Activated naive CD8-positive, alpha-beta T cell treated with anti-CD3 and anti-CD28 coated beads for 36 hours (primary cell): ENCODE measurements at regions not wholly inside any gene's neighbourhood (a gene's known extent, or its start where the extent isn't known, plus 50 kb on each side); places are given as distances from the start of the nearest gene placed in this dataset.

Source experiments
- DNase-seq: peaks from one replicate; pipeline ENCODE4 v3.0.0; 2021
- H3K27ac Mint-ChIP-seq: one replicate; pipeline ENCODE4 v1.8.0; 2022; ENCODE audit warnings: mild to moderate bottlenecking, moderate library complexity, mixed read lengths
- H3K27me3 Mint-ChIP-seq: one replicate; pipeline ENCODE4 v1.8.0; 2022; ENCODE audit warnings: mild to moderate bottlenecking, mixed read lengths
- H3K36me3 Mint-ChIP-seq: one replicate; pipeline ENCODE4 v1.8.0; 2021; ENCODE audit warnings: mild to moderate bottlenecking, mixed read lengths
- H3K4me1 Mint-ChIP-seq: one replicate; pipeline ENCODE4 v1.8.0; 2021; ENCODE audit warnings: mixed read lengths
- H3K4me3 Mint-ChIP-seq: one replicate; pipeline ENCODE4 v1.8.0; 2022; ENCODE audit warnings: mild to moderate bottlenecking, moderate library complexity, mixed read lengths
- H3K9me3 Mint-ChIP-seq: one replicate; pipeline ENCODE4 v1.8.0; 2022; ENCODE audit warnings: mixed read lengths

DNA sequence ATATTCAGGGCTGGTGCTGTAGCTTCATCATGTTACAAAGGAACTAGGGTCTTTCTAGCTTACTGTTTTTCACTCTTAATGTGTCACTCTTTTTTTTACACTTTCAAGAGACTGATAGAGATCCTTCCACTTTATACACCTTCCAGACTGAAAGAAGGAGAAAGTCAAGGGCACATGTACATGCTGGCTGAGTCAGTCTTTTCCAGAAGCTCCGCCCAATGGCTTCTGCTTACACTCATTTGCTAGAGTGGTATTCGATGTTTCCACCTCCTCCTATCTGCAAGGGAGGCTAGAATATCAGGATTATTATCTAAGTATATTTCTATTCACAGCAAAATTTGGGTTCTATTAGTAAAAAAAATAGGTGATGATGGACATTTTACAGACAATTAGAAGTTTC is 325.8 kb upstream of the OR4E1 start:
- no peak for DNase-seq
- H3K27me3 Mint-ChIP-seq, result no peaks in the 10 kb centered on the region
- H3K4me3 Mint-ChIP-seq, result peak overlapping the region; percentile 88
- no peaks in the 10 kb centered on the region for H3K9me3 Mint-ChIP-seq
- peaks cover 14% of the 10 kb centered on the region for H3K4me1 Mint-ChIP-seq
- peaks cover 9% of the 10 kb centered on the region for H3K36me3 Mint-ChIP-seq
- H3K27ac Mint-ChIP-seq, result peak overlapping the region; percentile 94

DNA sequence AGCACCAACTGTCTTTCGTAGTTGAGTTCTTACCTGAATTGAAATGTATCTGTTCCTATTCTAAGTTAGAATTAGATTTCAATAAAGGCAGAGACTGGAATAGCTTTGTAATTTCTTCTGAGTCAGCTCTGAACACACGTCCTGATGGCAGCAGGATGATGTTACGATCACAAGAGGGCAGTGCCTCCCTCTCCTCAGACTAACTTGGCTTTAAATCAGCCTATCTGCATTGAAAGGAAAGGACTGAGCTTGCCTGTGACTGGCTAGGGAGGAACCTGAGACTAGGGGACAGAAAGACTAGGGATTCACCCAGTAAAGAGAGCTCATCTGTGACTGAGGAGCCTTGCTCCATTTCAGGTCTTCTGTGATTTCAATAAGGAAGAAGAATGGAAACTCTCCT is 323.7 kb upstream of the OR4E1 start:
- peak overlapping the region; percentile 88 for H3K4me3 Mint-ChIP-seq
- no peaks in the 10 kb centered on the region for H3K27me3 Mint-ChIP-seq
- peak overlapping the region; percentile 94 for H3K27ac Mint-ChIP-seq
- H3K9me3 Mint-ChIP-seq, result no peaks in the 10 kb centered on the region
- peaks cover 11% of the 10 kb centered on the region for H3K4me1 Mint-ChIP-seq
- H3K36me3 Mint-ChIP-seq, result peaks cover 9% of the 10 kb centered on the region
- DNase-seq, result no peak

DNA sequence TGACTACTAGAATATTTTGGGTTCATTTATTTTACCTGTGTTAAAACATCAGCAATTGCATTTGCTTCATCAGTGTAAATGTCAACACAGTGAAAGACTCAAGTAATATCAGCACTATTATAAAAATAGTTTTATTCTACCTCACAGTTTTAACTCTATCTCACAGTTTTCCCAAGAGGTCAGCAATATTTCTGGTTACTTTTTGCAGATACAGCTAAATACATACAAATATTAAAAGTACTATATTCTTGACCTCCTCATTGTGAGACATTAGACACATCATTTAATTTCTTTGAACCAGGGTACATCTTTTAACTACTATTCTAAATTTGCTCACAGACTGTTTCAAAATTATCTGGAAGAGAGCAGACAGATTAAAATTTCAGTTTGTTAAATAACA is 321.7 kb upstream of the OR4E1 start:
- Mint-ChIP-seq H3K9me3 (no peaks in the 10 kb centered on the region), H3K4me3 (no peak overlapping the region), H3K27me3 (no peaks in the 10 kb centered on the region), H3K36me3 (peaks cover 7% of the 10 kb centered on the region), H3K4me1 (peaks cover 10% of the 10 kb centered on the region), H3K27ac (peak overlapping the region; percentile 94)
- no peak for DNase-seq

DNA sequence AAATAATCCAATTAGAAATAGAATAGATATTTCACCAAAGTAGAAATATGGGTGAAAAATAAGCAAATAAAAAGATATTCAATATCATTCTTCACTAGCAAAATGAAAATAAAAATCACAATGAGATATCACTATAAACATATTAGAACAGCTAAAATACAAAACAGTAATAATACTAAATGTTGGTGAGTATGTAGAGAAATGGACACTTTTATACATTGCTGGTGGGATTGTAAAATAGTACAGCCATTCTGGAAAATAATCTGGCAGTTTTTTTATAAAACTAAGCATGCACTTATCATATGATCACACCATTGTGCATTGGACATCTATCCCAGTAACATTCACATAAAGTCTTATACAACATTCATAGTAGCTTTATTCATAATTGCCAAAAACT is 320.2 kb upstream of the OR4E1 start:
- Mint-ChIP-seq H3K27ac (peak overlapping the region; percentile 7), H3K36me3 (peaks cover 5% of the 10 kb centered on the region), H3K27me3 (no peaks in the 10 kb centered on the region), H3K4me3 (no peak overlapping the region), H3K9me3 (no peaks in the 10 kb centered on the region), H3K4me1 (peaks cover 10% of the 10 kb centered on the region)
- no peak for DNase-seq

DNA sequence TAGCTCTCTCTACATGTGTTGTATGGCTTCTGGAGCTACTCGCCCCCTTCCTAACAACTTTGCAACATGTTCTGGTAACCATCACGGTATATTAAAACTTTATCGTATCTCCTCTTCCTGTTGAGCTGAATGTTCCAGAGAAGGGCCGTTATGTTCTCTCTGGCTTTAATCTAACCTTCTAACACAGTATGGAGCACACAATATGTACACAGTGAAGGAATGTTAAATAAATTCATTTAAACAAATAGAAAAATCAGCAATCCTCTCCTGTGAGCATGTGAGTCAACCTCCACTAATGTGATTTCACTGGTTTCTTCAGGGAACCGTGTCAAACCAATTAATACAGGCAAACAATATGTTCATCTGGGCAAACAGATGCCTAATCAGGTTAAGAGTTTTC is 319.5 kb upstream of the OR4E1 start:
- Mint-ChIP-seq H3K9me3 (no peaks in the 10 kb centered on the region), H3K27me3 (no peaks in the 10 kb centered on the region), H3K27ac (peak overlapping the region; percentile 56), H3K4me1 (peaks cover 16% of the 10 kb centered on the region), H3K36me3 (peaks cover 5% of the 10 kb centered on the region), H3K4me3 (peak overlapping the region; percentile 15)
- no peak for DNase-seq

DNA sequence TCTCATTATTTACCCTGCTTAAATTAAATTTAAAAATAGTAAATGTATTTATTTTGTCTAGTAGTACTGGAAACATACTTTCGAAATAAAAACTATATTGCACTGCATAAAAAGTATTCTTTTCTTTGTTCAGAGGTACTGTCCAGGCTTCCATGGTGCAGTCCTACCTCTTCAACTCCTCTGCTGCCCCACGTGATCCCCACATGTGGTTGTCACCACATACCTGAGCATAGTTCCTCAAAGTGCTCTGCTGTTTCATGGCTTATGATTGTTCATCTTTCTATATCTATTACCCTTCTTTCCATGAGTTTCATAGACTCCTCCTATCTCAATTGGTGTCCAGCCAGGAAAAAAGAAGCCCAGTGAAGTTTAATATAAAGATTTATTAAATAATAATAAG is 317.5 kb upstream of the OR4E1 start:
- Mint-ChIP-seq H3K4me1 (peaks cover 13% of the 10 kb centered on the region), H3K36me3 (no peaks in the 10 kb centered on the region), H3K9me3 (no peaks in the 10 kb centered on the region), H3K27ac (peak overlapping the region; percentile 72), H3K4me3 (peak overlapping the region; percentile 63), H3K27me3 (no peaks in the 10 kb centered on the region)
- no peak for DNase-seq

DNA sequence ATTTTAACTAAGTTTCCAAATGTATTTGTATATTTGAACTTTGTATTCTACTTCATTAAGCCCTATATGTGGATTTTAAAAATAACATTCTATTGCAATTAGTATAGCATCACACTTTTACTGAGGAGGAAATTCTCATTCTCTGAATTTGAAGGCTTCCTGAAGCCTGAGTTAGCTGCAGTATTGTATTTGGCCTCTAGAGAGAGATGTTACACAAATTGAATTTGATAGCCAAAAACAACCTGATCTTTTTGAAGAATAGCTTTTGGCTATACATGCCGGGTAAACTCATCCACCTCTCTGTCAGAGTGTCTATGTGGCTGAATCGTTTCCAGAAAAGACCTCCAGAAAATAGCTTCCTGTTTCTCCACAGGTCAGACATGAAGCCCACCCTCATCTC is 316.5 kb upstream of the OR4E1 start:
- no peaks in the 10 kb centered on the region for H3K36me3 Mint-ChIP-seq
- peaks cover 15% of the 10 kb centered on the region for H3K4me1 Mint-ChIP-seq
- peak overlapping the region; percentile 71 for H3K27ac Mint-ChIP-seq
- peak overlapping the region; percentile 72 for H3K4me3 Mint-ChIP-seq
- DNase-seq, result no peak
- H3K9me3 Mint-ChIP-seq, result no peaks in the 10 kb centered on the region
- no peaks in the 10 kb centered on the region for H3K27me3 Mint-ChIP-seq

DNA sequence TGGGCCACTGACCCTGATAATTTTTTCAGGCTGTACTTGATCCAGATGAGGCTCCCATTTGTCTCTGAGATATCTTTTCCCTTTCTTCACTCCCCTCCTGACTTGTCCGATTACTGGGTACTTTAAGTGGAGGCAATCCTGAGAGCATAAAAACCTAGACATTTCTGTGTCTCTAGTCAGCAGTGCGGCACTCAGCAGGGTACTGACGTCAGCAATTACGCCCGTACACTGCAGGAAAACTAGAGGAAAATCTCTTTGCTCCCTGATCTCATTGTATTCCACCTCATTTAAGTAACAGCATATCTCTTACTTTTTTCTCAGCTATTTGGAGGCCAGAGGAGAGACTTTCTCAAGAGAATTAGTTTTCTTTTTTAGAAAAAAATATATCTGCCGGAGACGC is 315.5 kb upstream of the OR4E1 start:
- no peak for DNase-seq
- Mint-ChIP-seq H3K27ac (peak overlapping the region; percentile 77), H3K4me1 (peaks cover 15% of the 10 kb centered on the region), H3K27me3 (no peaks in the 10 kb centered on the region), H3K9me3 (no peaks in the 10 kb centered on the region), H3K36me3 (no peaks in the 10 kb centered on the region), H3K4me3 (peak overlapping the region; percentile 32)

DNA sequence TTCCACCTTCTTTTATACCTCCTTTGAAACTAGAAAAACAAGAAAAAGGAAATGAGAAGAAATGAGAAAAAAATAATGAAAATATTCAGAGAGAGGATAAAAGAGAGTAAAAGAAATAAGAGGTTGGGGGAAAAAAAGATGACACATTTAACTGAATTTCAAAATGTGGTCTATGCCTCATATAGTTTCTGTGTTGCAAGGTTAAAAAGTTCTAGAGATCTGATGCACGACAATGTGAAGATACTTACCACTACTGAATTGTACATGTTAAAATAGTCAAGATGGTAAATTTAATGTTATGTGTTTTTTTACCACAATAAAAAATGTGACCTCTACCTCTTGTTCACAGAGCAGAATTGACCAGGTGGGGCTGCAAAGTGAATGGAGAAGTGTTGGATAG is 314.8 kb upstream of the OR4E1 start:
- Mint-ChIP-seq H3K9me3 (no peaks in the 10 kb centered on the region), H3K27me3 (no peaks in the 10 kb centered on the region), H3K4me1 (peaks cover 15% of the 10 kb centered on the region), H3K4me3 (peak overlapping the region; percentile 50), H3K36me3 (no peaks in the 10 kb centered on the region), H3K27ac (peak overlapping the region; percentile 90)
- no peak for DNase-seq

DNA sequence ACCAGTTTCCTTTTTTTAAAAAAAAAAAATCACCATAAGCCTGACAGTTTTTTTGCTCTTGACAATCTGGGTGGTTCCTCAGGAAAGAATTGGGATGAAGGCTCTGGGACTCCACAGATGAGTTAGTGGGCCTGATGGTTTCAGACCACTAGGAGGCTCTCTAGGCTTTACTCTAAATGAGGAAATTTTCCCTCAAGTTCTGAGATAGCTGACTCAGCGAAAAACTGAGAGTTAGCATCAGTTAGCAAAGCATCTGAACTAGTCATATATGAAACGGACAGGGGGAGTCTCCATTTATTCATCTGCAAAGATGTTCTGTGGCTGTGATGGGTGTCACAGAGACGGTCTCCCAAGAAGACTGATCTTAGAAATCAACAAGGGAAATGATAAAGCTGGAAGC is 314.3 kb upstream of the OR4E1 start:
- H3K36me3 Mint-ChIP-seq, result no peaks in the 10 kb centered on the region

DNA sequence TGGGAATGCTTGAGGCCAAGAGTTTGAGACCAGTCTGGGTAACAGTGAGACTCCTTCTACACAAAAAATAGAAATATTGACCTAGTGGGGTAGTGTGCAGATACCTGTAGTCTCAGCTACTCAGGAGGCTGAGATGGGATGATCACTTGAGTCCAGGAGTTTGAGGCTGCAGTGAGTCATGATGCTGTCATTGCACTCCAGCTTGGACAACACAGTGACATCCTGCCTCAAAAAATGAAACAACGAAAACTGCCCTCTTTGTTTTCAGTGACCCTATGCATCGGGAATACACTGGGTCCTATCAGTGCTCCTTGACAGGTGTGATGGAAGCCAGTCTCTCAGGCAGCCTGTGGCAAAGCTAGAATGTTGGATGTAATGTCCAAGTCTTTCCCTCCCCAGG is 311.5 kb upstream of the OR4E1 start:
- no peak for DNase-seq
- H3K4me1 Mint-ChIP-seq, result peaks cover 12% of the 10 kb centered on the region
- H3K27me3 Mint-ChIP-seq, result no peaks in the 10 kb centered on the region
- H3K9me3 Mint-ChIP-seq, result no peaks in the 10 kb centered on the region
- H3K27ac Mint-ChIP-seq, result no peak overlapping the region
- H3K36me3 Mint-ChIP-seq, result no peaks in the 10 kb centered on the region
- H3K4me3 Mint-ChIP-seq, result no peak overlapping the region

More for the DNA sequence above, 314.3 kb upstream of the OR4E1 start:
- Mint-ChIP-seq H3K4me3 (peak overlapping the region; percentile 50), H3K9me3 (no peaks in the 10 kb centered on the region), H3K27ac (peak overlapping the region; percentile 90), H3K27me3 (no peaks in the 10 kb centered on the region), H3K4me1 (peaks cover 15% of the 10 kb centered on the region)
- DNase-seq, result no peak

DNA sequence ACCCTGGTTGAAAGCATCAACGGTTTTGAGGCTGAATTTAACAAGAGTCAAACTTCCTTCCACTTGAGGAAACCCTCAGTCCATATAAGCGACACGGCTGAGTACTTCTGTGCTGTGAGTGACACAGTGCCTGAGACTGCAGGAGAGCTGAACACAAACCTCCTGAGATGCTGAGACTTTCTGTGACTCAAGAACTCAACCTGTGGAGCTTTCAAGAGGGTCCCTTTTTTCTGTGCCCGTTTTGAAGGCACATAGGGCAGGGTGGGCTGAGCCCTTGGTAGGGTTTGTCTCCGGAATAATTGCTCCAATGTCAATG is 305.3 kb upstream of the OR4E1 start:
- Mint-ChIP-seq H3K4me1 (peaks cover 6% of the 10 kb centered on the region), H3K9me3 (no peaks in the 10 kb centered on the region), H3K27me3 (no peaks in the 10 kb centered on the region), H3K36me3 (no peaks in the 10 kb centered on the region), H3K27ac (peak overlapping the region; percentile 66), H3K4me3 (peak overlapping the region; percentile 76)
- DNase-seq, result no peak

DNA sequence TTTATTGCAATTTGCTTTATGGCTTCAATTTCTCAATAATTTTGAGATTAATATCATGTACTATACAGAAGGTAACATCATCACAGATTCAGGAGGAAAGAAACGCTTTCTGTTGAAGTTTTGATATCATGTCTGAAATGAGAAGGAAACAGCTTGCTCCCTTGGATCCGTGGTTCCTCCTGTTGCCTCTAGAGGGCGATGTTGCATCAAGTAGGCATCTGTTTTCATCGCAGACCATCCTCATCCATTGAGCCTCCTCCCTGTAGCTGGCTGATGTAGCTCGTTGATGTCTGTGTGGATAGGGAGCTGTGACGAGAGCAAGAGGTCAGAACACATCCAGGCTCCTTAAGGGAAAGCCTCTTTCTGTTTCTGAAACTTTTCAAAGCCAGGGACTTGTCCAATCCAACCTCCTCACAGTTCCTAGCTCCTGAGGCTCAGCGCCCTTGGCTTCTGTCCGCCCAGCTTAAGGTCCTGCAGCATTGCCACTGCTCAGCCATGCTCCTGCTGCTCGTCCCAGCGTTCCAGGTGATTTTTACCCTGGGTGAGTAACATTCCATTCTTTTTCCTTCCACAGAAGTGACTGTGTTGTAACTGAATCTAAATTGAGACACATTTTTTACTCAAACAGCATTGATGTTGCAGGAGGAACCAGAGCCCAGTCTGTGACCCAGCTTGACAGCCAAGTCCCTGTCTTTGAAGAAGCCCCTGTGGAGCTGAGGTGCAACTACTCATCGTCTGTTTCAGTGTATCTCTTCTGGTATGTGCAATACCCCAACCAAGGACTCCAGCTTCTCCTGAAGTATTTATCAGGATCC is 304.8 kb upstream of the OR4E1 start:
- peak; percentile 38 for DNase-seq
- Mint-ChIP-seq H3K4me3 (peak overlapping the region; percentile 76), H3K27ac (peak overlapping the region; percentile 66), H3K36me3 (no peaks in the 10 kb centered on the region), H3K9me3 (no peaks in the 10 kb centered on the region), H3K27me3 (no peaks in the 10 kb centered on the region), H3K4me1 (peaks cover 6% of the 10 kb centered on the region)

DNA sequence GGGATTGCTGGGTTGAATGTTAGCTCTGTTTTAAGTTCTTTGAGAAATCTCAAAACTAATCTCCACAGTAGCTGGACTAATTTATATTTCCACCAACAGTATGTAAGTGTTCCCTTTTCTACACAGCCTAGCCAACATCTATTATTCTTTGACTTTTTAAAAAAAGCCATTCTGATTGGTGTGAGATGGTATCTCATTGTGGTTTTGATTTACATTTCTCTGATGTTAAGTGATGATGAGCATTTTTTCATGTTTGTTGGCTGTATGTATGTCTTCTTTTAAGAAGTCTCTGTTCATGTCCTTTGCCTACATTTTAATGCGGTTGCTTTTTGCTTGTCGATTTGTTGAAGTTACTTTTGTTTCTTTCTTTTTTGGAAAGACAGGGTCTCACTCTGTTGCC is 301.1 kb upstream of the OR4E1 start:
- H3K36me3 Mint-ChIP-seq, result no peaks in the 10 kb centered on the region
- no peak for DNase-seq
- peaks cover 8% of the 10 kb centered on the region for H3K4me1 Mint-ChIP-seq
- H3K27me3 Mint-ChIP-seq, result no peaks in the 10 kb centered on the region
- H3K27ac Mint-ChIP-seq, result no peak overlapping the region
- no peaks in the 10 kb centered on the region for H3K9me3 Mint-ChIP-seq
- H3K4me3 Mint-ChIP-seq, result no peak overlapping the region

DNA sequence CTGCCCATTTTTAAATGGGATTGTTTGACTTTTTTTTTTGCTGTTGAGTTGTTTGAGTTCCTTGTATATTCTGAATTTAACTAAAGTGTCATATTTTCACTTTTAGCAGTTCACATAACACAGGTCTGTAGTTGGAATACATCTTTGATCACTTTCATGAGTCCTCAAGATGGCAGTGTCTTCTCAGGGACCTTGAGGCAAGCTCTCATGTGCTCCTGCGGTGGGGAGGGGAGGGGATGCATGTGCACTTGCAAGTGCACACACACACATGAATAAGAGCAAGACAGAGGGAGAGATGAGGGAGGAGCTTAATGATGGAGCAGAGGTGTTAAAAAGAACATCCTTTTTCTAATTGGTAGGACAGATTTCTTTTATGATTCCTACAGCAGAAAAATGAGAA is 291.4 kb upstream of the OR4E1 start:
- peak overlapping the region; percentile 46 for H3K4me3 Mint-ChIP-seq
- H3K36me3 Mint-ChIP-seq, result no peaks in the 10 kb centered on the region
- peak overlapping the region; percentile 79 for H3K27ac Mint-ChIP-seq
- peaks cover 10% of the 10 kb centered on the region for H3K4me1 Mint-ChIP-seq
- H3K27me3 Mint-ChIP-seq, result no peaks in the 10 kb centered on the region
- H3K9me3 Mint-ChIP-seq, result no peaks in the 10 kb centered on the region
- peak; percentile 42 for DNase-seq

DNA sequence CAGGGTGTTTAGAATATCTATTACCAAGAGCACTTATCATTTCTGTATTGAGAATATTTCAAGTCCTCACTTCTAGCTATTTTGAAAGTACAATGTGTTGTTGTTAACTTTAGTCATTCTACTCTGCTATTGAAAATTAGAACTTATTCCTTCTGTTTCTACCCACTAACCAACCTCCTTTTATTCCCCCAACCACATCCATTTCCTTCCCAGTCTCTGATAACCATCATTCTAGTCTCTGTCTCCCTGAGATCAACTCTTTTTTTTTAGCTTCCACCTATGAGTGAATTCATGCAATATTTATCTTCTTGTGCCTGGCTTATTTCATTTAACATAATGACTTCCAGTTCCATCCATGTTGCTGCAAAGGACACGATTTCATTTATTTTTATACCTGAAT is 290.6 kb upstream of the OR4E1 start:
- H3K9me3 Mint-ChIP-seq, result no peaks in the 10 kb centered on the region
- no peaks in the 10 kb centered on the region for H3K27me3 Mint-ChIP-seq
- no peak overlapping the region for H3K4me3 Mint-ChIP-seq
- H3K36me3 Mint-ChIP-seq, result no peaks in the 10 kb centered on the region
- DNase-seq, result no peak
- H3K27ac Mint-ChIP-seq, result peak overlapping the region; percentile 3
- peaks cover 8% of the 10 kb centered on the region for H3K4me1 Mint-ChIP-seq
